SW 1271 (cell line): ENCODE measurements at regions not wholly inside any gene's neighbourhood (a gene's known extent, or its start where the extent isn't known, plus 50 kb on each side); places are given as distances from the start of the nearest gene placed in this dataset.
"Not testable (repeated sequence)": the region's sequence is repeated elsewhere in the genome, so short reads cannot be mapped to it uniquely, and the experiment has no call there.

Experiments used
- DNase-seq, 2 experiments: peaks; one replicate each; lab custom pipeline; 2025; lab: John Stamatoyannopoulos, UW

- no peak for DNase-seq
Measured at GRCh38 chr15:79157631-79158592, 67.3 kb upstream of the RASGRF1 start.

GRCh38 chr15:79156704-79157375 is 66.3 kb upstream of the RASGRF1 start:
- DNase-seq = no peak

DNA sequence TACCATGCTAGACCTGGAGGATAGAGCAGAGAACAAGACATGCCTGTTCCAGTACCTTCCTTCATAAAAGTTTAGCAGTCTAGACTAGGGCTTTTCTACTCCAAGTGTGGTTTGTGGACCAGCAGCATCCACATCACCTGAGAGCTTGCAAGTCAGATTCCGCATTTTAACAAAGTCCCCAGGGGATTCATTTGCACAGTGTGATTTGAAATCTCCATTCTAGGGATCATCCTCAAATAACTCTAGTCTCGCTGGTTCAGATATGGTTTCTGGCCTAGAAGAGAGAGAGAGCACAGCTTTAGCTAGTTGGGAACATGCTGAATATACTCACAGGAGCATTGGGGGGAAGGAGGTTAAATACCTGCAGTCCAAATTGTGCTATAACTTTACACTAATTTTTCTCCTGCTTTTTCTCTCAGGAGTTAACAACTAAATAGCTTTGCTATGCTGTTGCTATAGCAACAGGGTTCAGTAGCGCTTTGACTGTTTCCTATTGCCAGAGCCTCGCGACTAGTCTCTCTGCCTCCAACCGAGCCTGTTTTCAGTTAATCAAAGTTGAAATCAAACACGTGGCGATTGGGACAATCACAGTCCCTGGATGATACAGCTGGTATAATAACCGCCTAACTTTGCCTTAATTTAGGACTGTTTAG is 64.0 kb upstream of the RASGRF1 start:
- no peak for DNase-seq

DNA sequence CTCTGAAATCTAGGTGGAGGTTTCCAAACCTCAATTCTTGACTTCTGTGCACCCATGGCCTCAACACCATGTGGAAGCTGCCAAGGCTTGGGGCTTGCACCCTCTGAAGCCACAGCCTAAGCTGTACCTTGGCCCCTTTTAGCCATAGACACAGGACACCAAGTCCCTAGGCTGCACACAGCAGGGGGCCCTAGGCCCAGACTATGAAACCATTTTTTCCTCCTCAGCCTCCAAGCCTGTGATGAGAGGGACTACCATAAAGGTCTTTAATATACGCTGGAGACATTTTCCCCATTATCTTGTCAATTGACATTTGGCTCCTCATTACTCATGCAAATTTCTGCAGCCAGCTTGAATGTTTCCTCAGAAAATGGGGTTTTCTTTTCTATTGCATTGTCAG is 53.7 kb upstream of the RASGRF1 start:
- not testable (repeated sequence) for DNase-seq

DNA sequence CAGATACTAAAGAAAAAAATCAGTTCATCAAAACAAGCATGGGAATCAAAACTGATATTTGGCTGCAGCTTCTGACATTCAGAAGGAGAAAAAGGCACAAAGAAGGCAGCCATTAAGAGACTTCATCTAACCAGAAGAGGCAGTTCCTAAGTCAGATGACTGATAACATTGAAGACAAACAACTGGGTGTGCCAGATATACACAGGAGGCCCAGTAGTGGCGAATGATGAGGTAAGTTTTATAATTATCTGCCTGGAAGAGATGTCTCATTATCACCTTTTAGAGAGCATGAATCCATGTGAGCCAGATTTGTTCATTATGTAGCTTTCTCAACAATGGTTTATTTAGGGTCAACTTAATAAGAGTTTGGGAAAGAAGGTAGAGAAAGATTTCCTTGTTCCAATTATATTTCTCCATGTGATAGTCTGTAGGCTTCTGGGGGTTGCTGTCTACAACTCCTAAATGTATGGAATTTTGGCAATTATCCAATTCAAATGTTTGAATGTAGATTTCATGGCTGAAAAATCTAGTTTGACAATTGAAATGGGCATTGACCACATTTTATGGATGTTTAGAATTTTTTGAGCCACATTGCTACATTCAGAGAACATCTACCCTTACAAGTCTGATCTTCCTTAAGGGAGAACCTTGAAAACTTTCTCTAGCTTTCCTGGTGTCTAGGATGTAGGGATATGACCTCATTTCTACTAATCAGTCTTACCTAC is 50.4 kb upstream of the RASGRF1 start:
- no peak for DNase-seq
